Right lobe of liver (tissue), 4 donors: ENCODE measurements at regions not wholly inside any gene's neighbourhood (a gene's known extent, or its start where the extent isn't known, plus 50 kb on each side); places are given as distances from the start of the nearest gene placed in this dataset.

Experiments used
- POLR2A ChIP-seq: fragments of 450-650 bp; IDR thresholded peaks from one replicate; pipeline ENCODE4 v1.6.1; 2017; ENCODE audit warnings: antibody characterized with exemption, mild to moderate bottlenecking
- TF ChIP-seq, protein P1 (sequence below), 4 donors: fragments of 200-600 bp in 3 of 4; fragments of 450-650 bp in 1 of 4; IDR thresholded peaks; one replicate each; pipeline versions ENCODE4 v1.5.1 to v1.8.0; 2016 to 2022; ENCODE audit warnings: antibody characterized with exemption in 4 of 4, mild to moderate bottlenecking in 2 of 4
- donor health status: DM: no; HTN: no; CAD: no.
- donor health status: DM: no; HTN: no; CAD: no.
- donor health status: DM: no; HTN: yes; CAD: no.

- TF ChIP-seq, protein P1, sequence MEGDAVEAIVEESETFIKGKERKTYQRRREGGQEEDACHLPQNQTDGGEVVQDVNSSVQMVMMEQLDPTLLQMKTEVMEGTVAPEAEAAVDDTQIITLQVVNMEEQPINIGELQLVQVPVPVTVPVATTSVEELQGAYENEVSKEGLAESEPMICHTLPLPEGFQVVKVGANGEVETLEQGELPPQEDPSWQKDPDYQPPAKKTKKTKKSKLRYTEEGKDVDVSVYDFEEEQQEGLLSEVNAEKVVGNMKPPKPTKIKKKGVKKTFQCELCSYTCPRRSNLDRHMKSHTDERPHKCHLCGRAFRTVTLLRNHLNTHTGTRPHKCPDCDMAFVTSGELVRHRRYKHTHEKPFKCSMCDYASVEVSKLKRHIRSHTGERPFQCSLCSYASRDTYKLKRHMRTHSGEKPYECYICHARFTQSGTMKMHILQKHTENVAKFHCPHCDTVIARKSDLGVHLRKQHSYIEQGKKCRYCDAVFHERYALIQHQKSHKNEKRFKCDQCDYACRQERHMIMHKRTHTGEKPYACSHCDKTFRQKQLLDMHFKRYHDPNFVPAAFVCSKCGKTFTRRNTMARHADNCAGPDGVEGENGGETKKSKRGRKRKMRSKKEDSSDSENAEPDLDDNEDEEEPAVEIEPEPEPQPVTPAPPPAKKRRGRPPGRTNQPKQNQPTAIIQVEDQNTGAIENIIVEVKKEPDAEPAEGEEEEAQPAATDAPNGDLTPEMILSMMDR (IDR thresholded peaks at IDR 0.05) = no peak
- no peak for TF ChIP-seq POLR2A
These were observed 100.6 kb upstream of the ELMO1 start for GRCh38 chr7:37549076-37549931.
